MCF 10A (cell line): ENCODE measurements at regions not wholly inside any gene's neighbourhood (a gene's known extent, or its start where the extent isn't known, plus 50 kb on each side); places are given as distances from the start of the nearest gene placed in this dataset.

ENCODE experiments used
- BruUV-seq: library from RNA; stranded (reverse); fragments of 400-500 nt; replicated peaks from 2 replicates; lab custom pipeline; 2021; lab: Mats Ljungman, UMichigan
- CTCF ChIA-PET: fragments of 300-600 bp; sonication (Branson Sonifier 250); formaldehyde crosslinking; extraction: SDS; loops from one replicate; lab custom pipeline; 2021; ENCODE audit warnings: antibody characterized with exemption, inconsistent platforms; lab: Yijun Ruan, JAX
- POLR2A ChIA-PET: fragments of 300-600, 350-650 bp; sonication (Branson Sonifier 250); formaldehyde crosslinking; extraction: SDS; loops from one replicate; lab custom pipeline; 2020; ENCODE audit warnings: antibody characterized with exemption, inconsistent platforms; lab: Yijun Ruan, JAX
- DNase-seq: peaks from one replicate; pipeline ENCODE4 v3.0.0-alpha.2; 2018; ENCODE audit not compliant: unreplicated experiment
- H3K27ac Mint-ChIP-seq: one replicate; pipeline ENCODE4 v1.8.0; 2022; ENCODE audit warnings: mild to moderate bottlenecking, low read depth, mixed read lengths; ENCODE audit not compliant: unreplicated experiment
- H3K27me3 Mint-ChIP-seq: one replicate; pipeline ENCODE4 v1.8.0; 2022; ENCODE audit warnings: mixed read lengths; ENCODE audit not compliant: insufficient read depth, unreplicated experiment
- H3K36me3 Mint-ChIP-seq: one replicate; pipeline ENCODE4 v1.8.0; 2022; ENCODE audit warnings: mild to moderate bottlenecking, moderate library complexity, mixed read lengths; ENCODE audit not compliant: insufficient read depth, unreplicated experiment
- H3K4me1 Mint-ChIP-seq: one replicate; pipeline ENCODE4 v1.8.0; 2022; ENCODE audit warnings: mixed read lengths; ENCODE audit not compliant: insufficient read depth, unreplicated experiment
- H3K4me3 Mint-ChIP-seq: one replicate; pipeline ENCODE4 v1.8.0; 2022; ENCODE audit warnings: mild to moderate bottlenecking, moderate library complexity, mixed read lengths; ENCODE audit not compliant: unreplicated experiment
- H3K9me3 Mint-ChIP-seq: one replicate; pipeline ENCODE4 v1.8.0; 2022; ENCODE audit warnings: mixed read lengths; ENCODE audit not compliant: unreplicated experiment
- intact Hi-C: fragments of 100-400 bp; cut with micrococcal nuclease; formaldehyde crosslinking; loops from 2 replicates; pipeline ENCODE4 v1.14.1; 2022
- TF ChIP-seq, protein P1 (sequence below): fragments of 200-600 bp; IDR thresholded peaks from one replicate; pipeline ENCODE4 v1.8.0; 2022; ENCODE audit warnings: antibody characterized with exemption, mild to moderate bottlenecking; ENCODE audit not compliant: unreplicated experiment

DNA sequence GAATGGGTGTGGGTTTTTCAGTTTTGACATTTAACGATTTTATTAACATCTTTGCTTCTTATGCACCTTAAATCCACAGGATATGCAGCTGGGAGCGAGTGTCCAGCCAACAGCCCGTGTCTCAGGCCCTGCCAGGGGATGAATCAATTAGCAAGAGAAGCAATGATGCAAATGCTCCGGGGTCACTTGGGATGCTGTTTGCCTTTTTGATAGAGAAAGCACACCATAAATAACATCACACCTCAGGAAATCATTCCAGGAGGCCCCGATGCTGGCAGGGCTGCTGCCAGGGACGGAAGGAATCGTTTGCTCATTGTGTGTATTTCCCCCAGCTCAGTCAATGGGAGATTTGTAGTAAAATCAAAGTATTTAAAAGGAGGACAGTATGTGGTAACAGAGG lies 394.0 kb upstream of the HNRNPA3 start:
- H3K27me3 Mint-ChIP-seq: peaks cover 37% of the 10 kb centered on the region
- intact Hi-C loops: loop anchor here (10.0 kb wide), 2 partner anchors 364 to 906 kb away; no protein-coding TSS in a partner anchor
- no peaks in the 10 kb centered on the region for H3K4me1 Mint-ChIP-seq
- H3K36me3 Mint-ChIP-seq: no peaks in the 10 kb centered on the region
- no TSS peak for BruUV-seq
- H3K4me3 Mint-ChIP-seq: no peak overlapping the region
- H3K9me3 Mint-ChIP-seq: no peaks in the 10 kb centered on the region
- ChIA-PET CTCF (interaction anchor here (0.5 to 3.9 kb wide), 10 partner anchors 8 to 691 kb away, joined by 3 to 33 read pairs (median 4); no protein-coding TSS in a partner anchor), POLR2A (no interaction called here)
- DNase-seq: no peak
- TF ChIP-seq, protein P1, sequence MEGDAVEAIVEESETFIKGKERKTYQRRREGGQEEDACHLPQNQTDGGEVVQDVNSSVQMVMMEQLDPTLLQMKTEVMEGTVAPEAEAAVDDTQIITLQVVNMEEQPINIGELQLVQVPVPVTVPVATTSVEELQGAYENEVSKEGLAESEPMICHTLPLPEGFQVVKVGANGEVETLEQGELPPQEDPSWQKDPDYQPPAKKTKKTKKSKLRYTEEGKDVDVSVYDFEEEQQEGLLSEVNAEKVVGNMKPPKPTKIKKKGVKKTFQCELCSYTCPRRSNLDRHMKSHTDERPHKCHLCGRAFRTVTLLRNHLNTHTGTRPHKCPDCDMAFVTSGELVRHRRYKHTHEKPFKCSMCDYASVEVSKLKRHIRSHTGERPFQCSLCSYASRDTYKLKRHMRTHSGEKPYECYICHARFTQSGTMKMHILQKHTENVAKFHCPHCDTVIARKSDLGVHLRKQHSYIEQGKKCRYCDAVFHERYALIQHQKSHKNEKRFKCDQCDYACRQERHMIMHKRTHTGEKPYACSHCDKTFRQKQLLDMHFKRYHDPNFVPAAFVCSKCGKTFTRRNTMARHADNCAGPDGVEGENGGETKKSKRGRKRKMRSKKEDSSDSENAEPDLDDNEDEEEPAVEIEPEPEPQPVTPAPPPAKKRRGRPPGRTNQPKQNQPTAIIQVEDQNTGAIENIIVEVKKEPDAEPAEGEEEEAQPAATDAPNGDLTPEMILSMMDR: no peak
- no peak overlapping the region for H3K27ac Mint-ChIP-seq

DNA sequence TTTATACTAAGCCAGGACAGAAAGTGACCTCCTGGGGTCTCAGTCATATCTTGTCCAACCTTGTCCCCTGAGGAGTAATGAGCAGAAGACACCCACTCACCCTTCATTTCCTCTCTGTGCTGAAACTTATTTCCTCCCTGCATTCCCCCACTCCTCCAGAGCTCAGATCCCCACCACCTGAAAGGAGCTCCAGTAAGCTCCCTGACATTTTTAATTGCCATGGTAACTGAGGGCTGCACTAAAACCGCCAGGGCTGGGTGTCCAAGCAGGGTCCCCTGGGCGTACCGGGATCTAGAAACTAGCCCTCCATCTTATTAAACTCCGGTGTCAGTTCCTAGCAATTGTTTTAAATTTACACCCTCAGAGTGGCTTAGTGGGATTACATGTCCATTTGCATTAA lies 393.3 kb upstream of the HNRNPA3 start:
- POLR2A ChIA-PET: interaction anchor here (0.7 kb wide), 1 partner anchor 265 kb away, joined by 3 read pairs; no protein-coding TSS in a partner anchor
- intact Hi-C loops: loop anchor here (10.0 kb wide), 2 partner anchors 365 to 905 kb away; no protein-coding TSS in a partner anchor
- TF ChIP-seq, protein P1: no peak
- CTCF ChIA-PET: interaction anchor here (0.9 to 4.0 kb wide), 7 partner anchors 14 to 709 kb away, joined by 3 to 21 read pairs (median 5); no protein-coding TSS in a partner anchor
- DNase-seq: no peak
- BruUV-seq: no TSS peak
- Mint-ChIP-seq H3K27ac (no peak overlapping the region), H3K9me3 (no peaks in the 10 kb centered on the region), H3K36me3 (no peaks in the 10 kb centered on the region), H3K27me3 (peaks cover 44% of the 10 kb centered on the region), H3K4me1 (no peaks in the 10 kb centered on the region), H3K4me3 (no peak overlapping the region)

DNA sequence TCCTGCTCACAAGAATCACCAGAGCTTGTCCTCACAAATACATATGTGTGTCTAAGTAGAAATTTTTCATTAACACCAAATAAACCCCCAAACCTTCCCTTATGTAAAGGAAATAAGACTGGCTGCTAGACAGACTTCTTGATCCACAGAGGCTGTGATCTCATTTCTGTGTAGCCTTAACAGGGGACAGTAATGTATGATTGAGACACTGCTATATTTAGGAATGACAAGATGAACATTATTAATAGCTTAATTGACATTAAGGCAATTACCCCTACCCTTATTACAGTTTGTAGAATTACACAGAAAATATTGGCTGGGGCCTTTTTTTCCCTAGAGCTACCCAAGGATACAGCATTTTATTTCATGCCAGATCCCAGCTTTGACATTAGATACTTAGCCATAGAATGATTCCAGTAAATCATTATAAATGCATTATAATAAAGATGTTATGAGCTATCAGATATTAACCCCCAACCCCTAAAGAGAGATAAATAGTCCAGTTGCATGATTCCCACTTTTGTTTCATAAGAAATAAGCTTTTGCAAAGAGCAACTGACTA lies 392.1 kb upstream of the HNRNPA3 start:
- Mint-ChIP-seq H3K4me3 (no peak overlapping the region), H3K27ac (no peak overlapping the region), H3K9me3 (no peaks in the 10 kb centered on the region), H3K36me3 (no peaks in the 10 kb centered on the region), H3K4me1 (no peaks in the 10 kb centered on the region), H3K27me3 (peaks cover 48% of the 10 kb centered on the region)
- ChIA-PET POLR2A (interaction anchor here (0.5 kb wide), 1 partner anchor 73 kb away, joined by 3 read pairs; no protein-coding TSS in a partner anchor), CTCF (interaction anchor here (0.5 to 4.0 kb wide), 9 partner anchors 8 to 1354 kb away, joined by 3 to 21 read pairs (median 4); no protein-coding TSS in a partner anchor)
- intact Hi-C loops: no loop called here
- TF ChIP-seq, protein P1: no peak
- BruUV-seq: no TSS peak
- DNase-seq: no peak

DNA sequence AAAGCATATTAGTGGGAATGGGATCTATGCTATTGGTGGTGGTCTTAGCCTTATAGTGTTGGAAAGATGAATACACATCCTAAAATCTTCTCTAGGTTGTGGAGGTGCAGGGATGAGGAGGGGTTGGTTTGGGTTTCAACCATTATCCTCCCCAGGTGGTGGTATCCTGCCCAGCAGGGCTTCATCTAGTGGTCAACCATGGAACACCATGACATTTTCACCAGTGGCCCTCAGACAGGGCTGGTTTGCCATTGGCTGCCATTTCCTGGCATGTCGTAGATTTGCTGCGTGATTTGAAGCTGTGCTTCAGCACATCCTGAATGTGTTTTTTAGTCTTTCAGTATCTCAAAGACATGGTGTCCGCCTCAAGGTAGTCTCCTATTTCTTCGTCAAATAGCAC lies 391.2 kb upstream of the HNRNPA3 start:
- DNase-seq: no peak
- H3K36me3 Mint-ChIP-seq: no peaks in the 10 kb centered on the region
- H3K27me3 Mint-ChIP-seq: peaks cover 53% of the 10 kb centered on the region
- H3K27ac Mint-ChIP-seq: no peak overlapping the region
- H3K4me1 Mint-ChIP-seq: no peaks in the 10 kb centered on the region
- no peak overlapping the region for H3K4me3 Mint-ChIP-seq
- intact Hi-C loops: no loop called here
- ChIA-PET POLR2A (no interaction called here), CTCF (interaction anchor here (0.7 to 4.0 kb wide), 6 partner anchors 18 to 1355 kb away, joined by 3 to 21 read pairs (median 4); no protein-coding TSS in a partner anchor)
- TF ChIP-seq, protein P1: peak; percentile 13
- no peaks in the 10 kb centered on the region for H3K9me3 Mint-ChIP-seq
- no TSS peak for BruUV-seq
